ENCODE measurements at regions not wholly inside any gene's neighbourhood (a gene's known extent, or its start where the extent isn't known, plus 50 kb on each side); places are given as distances from the start of the nearest gene placed in this dataset.

- TF ChIP-seq ZSCAN16 (tag by site-specific recombination; IDR thresholded peaks at IDR 0.05) = no peak
- TF ChIP-seq ZFHX2 (tag by site-specific recombination; conservative IDR thresholded peaks at IDR 0.05) = no peak
- TF ChIP-seq CTCF (tag by site-specific recombination; IDR thresholded peaks at IDR 0.05) = no peak
These were observed 401.8 kb upstream of the ADAMTS16 start for GRCh38 chr5:4738298-4738697.
